T-helper 1 cell treated with Interleukin-12 subunit alpha and Interleukin-12 subunit beta and Interleukin-4 antibody, amounts not matched to agents 30 μg/mL and 1 μg/mL, for 36 hours (primary cell): ENCODE measurements at regions not wholly inside any gene's neighbourhood (a gene's known extent, or its start where the extent isn't known, plus 50 kb on each side); places are given as distances from the start of the nearest gene placed in this dataset.
"Not testable (repeated sequence)": the region's sequence is repeated elsewhere in the genome, so short reads cannot be mapped to it uniquely, and the experiment has no call there.

Source experiments
- H3K27ac Mint-ChIP-seq: one replicate; pipeline ENCODE4 v1.8.0; 2021; ENCODE audit warnings: mild to moderate bottlenecking, mixed read lengths
- H3K27me3 Mint-ChIP-seq: one replicate; pipeline ENCODE4 v1.8.0; 2021; ENCODE audit warnings: low read depth, mixed read lengths
- H3K36me3 Mint-ChIP-seq: one replicate; pipeline ENCODE4 v1.8.0; 2021; ENCODE audit warnings: low read depth, mixed read lengths
- H3K4me1 Mint-ChIP-seq: one replicate; pipeline ENCODE4 v1.8.0; 2021; ENCODE audit warnings: low read depth, mixed read lengths
- H3K4me3 Mint-ChIP-seq: one replicate; pipeline ENCODE4 v1.8.0; 2021; ENCODE audit warnings: mild to moderate bottlenecking, moderate library complexity, mixed read lengths
- H3K9me3 Mint-ChIP-seq: one replicate; pipeline ENCODE4 v1.8.0; 2021; ENCODE audit warnings: mixed read lengths

GRCh38 chr3:147269907-147270306 is 136.4 kb downstream of the ZIC4 start:
- Mint-ChIP-seq H3K27ac (no peak overlapping the region), H3K36me3 (no peaks in the 10 kb centered on the region), H3K27me3 (no peaks in the 10 kb centered on the region), H3K4me3 (no peak overlapping the region), H3K9me3 (peaks cover 3% of the 10 kb centered on the region), H3K4me1 (no peaks in the 10 kb centered on the region)

DNA sequence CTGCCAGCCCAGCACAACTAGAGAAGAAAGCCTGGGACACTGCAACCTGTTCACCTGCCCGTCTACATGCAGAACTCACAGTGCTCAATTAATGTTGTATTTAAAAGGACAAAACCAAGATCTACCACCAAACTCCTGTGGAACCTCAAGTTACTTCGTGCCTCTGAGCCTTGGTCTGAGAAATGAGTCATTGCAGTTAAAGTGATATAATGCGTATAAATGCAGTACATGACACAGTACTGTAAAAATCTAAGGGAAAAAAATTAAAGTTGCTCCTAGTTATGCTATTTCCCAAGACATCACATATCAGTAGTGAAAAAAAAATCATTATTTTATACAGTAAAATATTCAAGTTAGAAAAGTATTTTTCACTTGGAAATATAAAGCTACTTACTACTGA is 138.9 kb downstream of the ZIC4 start:
- Mint-ChIP-seq H3K27me3 (no peaks in the 10 kb centered on the region), H3K4me1 (no peaks in the 10 kb centered on the region), H3K27ac (no peak overlapping the region), H3K9me3 (peaks cover 3% of the 10 kb centered on the region), H3K36me3 (no peaks in the 10 kb centered on the region), H3K4me3 (no peak overlapping the region)

DNA sequence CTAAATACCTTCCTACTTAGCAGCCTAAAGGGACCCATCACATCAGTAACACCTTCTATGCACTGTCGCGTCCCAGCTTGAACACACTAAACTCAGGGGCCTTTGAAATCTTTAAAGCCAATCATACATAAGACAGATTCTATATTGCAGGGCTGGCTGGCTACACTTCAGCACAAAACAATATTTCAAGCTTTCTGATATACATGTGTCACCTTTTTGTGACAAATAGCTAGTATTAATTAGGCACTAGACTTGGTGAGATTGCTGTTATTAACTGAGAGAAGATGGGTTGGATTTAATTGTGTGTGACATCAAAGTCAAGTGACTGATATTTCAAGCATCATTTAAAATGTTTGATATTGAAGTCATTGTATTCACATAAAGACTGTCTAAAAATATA is 148.4 kb downstream of the ZIC4 start:
- H3K27me3 Mint-ChIP-seq: no peaks in the 10 kb centered on the region
- H3K9me3 Mint-ChIP-seq: no peaks in the 10 kb centered on the region
- no peak overlapping the region for H3K27ac Mint-ChIP-seq
- no peak overlapping the region for H3K4me3 Mint-ChIP-seq
- no peaks in the 10 kb centered on the region for H3K36me3 Mint-ChIP-seq
- H3K4me1 Mint-ChIP-seq: no peaks in the 10 kb centered on the region

- no peaks in the 10 kb centered on the region for H3K36me3 Mint-ChIP-seq
- no peaks in the 10 kb centered on the region for H3K4me1 Mint-ChIP-seq
- no peak overlapping the region for H3K4me3 Mint-ChIP-seq
- no peak overlapping the region for H3K27ac Mint-ChIP-seq
- no peaks in the 10 kb centered on the region for H3K9me3 Mint-ChIP-seq
- no peaks in the 10 kb centered on the region for H3K27me3 Mint-ChIP-seq
These were observed 149.6 kb downstream of the ZIC4 start for GRCh38 chr3:147256739-147257138.

- Mint-ChIP-seq H3K27me3 (no peaks in the 10 kb centered on the region), H3K36me3 (no peaks in the 10 kb centered on the region), H3K4me3 (no peak overlapping the region), H3K27ac (no peak overlapping the region), H3K4me1 (no peaks in the 10 kb centered on the region), H3K9me3 (peaks cover 4% of the 10 kb centered on the region)
These were observed 159.4 kb downstream of the ZIC4 start for GRCh38 chr3:147246906-147247305.

DNA sequence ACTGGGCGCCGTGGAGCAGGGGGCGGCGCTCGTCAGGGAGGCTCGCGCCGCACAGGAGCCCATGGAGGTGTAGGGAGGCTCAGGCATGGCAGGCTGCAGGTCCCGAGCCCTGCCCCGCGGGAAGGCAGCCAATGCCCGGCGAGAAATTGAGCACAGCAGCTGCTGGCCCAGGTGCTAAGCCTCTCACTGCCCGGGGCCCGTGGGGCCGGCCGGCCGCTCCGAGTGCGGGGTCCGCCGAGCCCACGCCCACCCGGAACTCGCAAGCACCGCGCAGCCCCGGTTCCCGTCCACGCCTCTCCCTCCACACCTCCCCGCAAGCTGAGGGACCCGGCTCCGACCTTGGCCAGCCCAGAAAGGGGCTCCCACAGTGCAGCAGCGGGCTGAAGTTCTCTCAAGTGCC is 160.7 kb downstream of the ZIC4 start:
- not testable (repeated sequence) for H3K27me3 Mint-ChIP-seq, H3K27ac Mint-ChIP-seq, H3K36me3 Mint-ChIP-seq, H3K4me3 Mint-ChIP-seq, H3K4me1 Mint-ChIP-seq, H3K9me3 Mint-ChIP-seq

DNA sequence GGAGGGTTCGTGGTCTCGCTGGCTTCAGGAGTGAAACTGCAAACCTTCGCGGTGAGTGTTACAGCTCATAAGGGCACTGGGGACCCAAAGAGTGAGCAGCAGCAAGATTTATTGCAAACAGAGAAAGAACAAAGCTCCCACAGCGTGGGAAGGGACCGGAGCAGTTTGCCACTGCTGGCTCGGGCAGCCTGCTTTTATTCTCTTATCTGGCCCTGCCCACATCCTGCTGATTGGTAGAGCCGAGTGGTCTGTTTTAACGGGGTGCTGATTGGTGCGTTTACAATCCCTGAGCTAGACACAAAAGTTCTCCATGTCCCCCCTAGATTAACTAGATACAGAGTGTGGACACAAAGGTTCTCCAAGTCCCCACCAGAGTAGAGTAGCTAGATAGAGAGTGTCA is 161.3 kb downstream of the ZIC4 start:
- H3K27me3 Mint-ChIP-seq, H3K4me3 Mint-ChIP-seq, H3K27ac Mint-ChIP-seq, H3K36me3 Mint-ChIP-seq, H3K9me3 Mint-ChIP-seq, H3K4me1 Mint-ChIP-seq: not testable (repeated sequence)

DNA sequence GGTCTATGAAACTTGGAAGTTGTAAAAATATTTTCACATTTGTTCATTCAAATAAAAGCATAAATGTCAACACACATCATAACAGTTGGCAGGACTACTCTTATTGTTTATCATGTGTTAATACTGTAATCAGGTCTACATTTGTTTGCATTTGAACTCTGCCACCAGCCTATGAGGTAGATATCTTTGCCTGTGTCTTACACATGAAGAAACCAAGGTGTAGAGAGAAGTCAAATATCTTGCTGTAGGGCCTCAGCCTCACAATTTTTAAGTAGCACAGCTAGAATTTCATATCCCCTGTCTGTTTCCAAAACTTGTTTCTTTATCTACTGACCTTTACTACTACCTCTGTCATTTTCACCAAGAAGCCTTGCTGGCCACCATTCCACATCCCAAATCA is 161.9 kb downstream of the ZIC4 start:
- H3K27ac Mint-ChIP-seq: no peak overlapping the region

DNA sequence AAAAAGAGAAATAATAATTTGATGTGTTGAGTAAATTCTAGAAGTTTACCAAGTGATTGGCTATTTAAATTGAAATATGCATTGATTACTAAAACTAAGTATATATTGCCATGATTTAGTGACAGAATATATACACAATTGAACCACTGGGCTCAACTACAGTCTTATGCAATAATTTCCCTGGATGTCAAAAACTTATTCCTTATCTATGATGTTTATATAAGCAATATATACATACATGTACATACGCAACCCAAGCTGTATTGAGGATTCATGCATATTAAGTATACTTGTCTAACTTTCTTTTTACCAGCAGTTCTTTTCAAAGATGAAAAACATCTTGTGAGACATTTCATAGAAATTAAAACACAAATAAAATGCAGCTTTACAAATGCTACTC is 165.8 kb downstream of the ZIC4 start:
- no peaks in the 10 kb centered on the region for H3K36me3 Mint-ChIP-seq
- H3K4me3 Mint-ChIP-seq: no peak overlapping the region
- no peak overlapping the region for H3K27ac Mint-ChIP-seq
- no peaks in the 10 kb centered on the region for H3K9me3 Mint-ChIP-seq
- H3K27me3 Mint-ChIP-seq: no peaks in the 10 kb centered on the region
- no peaks in the 10 kb centered on the region for H3K4me1 Mint-ChIP-seq

More for the DNA sequence above, 161.9 kb downstream of the ZIC4 start:
- Mint-ChIP-seq H3K4me3 (no peak overlapping the region), H3K36me3 (no peaks in the 10 kb centered on the region), H3K9me3 (peaks cover 4% of the 10 kb centered on the region), H3K4me1 (no peaks in the 10 kb centered on the region), H3K27me3 (no peaks in the 10 kb centered on the region)

- Mint-ChIP-seq H3K36me3 (no peaks in the 10 kb centered on the region), H3K27ac (no peak overlapping the region), H3K27me3 (no peaks in the 10 kb centered on the region), H3K4me1 (no peaks in the 10 kb centered on the region), H3K9me3 (no peaks in the 10 kb centered on the region), H3K4me3 (no peak overlapping the region)
These were observed 168.4 kb downstream of the ZIC4 start for GRCh38 chr3:147237991-147238390.

- not testable (repeated sequence) for H3K4me3 Mint-ChIP-seq, H3K4me1 Mint-ChIP-seq, H3K36me3 Mint-ChIP-seq, H3K27ac Mint-ChIP-seq, H3K27me3 Mint-ChIP-seq
- H3K9me3 Mint-ChIP-seq: peaks cover 11% of the 10 kb centered on the region
These were observed 174.4 kb downstream of the ZIC4 start for GRCh38 chr3:147231980-147232379.

- Mint-ChIP-seq H3K27me3 (no peaks in the 10 kb centered on the region), H3K4me1 (no peaks in the 10 kb centered on the region), H3K4me3 (no peak overlapping the region), H3K27ac (no peak overlapping the region), H3K9me3 (peaks cover 11% of the 10 kb centered on the region), H3K36me3 (no peaks in the 10 kb centered on the region)
These were observed 175.2 kb downstream of the ZIC4 start for GRCh38 chr3:147231111-147231510.

- Mint-ChIP-seq H3K27me3 (no peaks in the 10 kb centered on the region), H3K4me1 (no peaks in the 10 kb centered on the region), H3K9me3 (no peaks in the 10 kb centered on the region), H3K36me3 (no peaks in the 10 kb centered on the region), H3K27ac (no peak overlapping the region), H3K4me3 (no peak overlapping the region)
These were observed 184.1 kb downstream of the ZIC4 start for GRCh38 chr3:147222291-147222690.

- no peaks in the 10 kb centered on the region for H3K4me1 Mint-ChIP-seq
- H3K4me3 Mint-ChIP-seq: no peak overlapping the region
- H3K36me3 Mint-ChIP-seq: no peaks in the 10 kb centered on the region
- H3K27ac Mint-ChIP-seq: no peak overlapping the region
- no peaks in the 10 kb centered on the region for H3K9me3 Mint-ChIP-seq
- no peaks in the 10 kb centered on the region for H3K27me3 Mint-ChIP-seq
These were observed 187.4 kb downstream of the ZIC4 start for GRCh38 chr3:147218965-147219364.

GRCh38 chr3:147216143-147216673 is 190.1 kb downstream of the ZIC4 start:
- Mint-ChIP-seq H3K27ac (no peak overlapping the region), H3K27me3 (no peaks in the 10 kb centered on the region), H3K4me1 (no peaks in the 10 kb centered on the region), H3K4me3 (no peak overlapping the region), H3K36me3 (no peaks in the 10 kb centered on the region), H3K9me3 (no peaks in the 10 kb centered on the region)

DNA sequence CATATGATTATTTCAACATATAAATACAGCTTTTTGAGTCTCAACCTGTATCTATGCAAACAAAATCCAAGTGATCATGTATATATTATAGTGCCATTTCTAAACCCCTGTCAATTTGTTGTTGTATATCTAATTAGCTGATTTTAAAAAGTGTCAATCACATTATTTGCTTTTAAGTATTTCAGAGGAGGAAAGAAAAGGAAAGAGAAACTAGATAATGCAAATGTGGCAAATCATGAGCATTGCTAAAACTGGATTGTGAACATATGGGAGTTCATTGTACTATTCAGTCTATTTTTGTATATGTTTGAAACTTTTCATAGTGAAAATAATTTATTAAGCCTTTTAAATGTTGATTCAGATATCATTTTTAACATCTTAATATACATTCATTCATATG is 190.7 kb downstream of the ZIC4 start:
- H3K27me3 Mint-ChIP-seq: no peaks in the 10 kb centered on the region
- no peak overlapping the region for H3K27ac Mint-ChIP-seq
- H3K9me3 Mint-ChIP-seq: no peaks in the 10 kb centered on the region
- no peaks in the 10 kb centered on the region for H3K36me3 Mint-ChIP-seq
- no peak overlapping the region for H3K4me3 Mint-ChIP-seq
- H3K4me1 Mint-ChIP-seq: no peaks in the 10 kb centered on the region
